ENCODE measurements at regions not wholly inside any gene's neighbourhood (a gene's known extent, or its start where the extent isn't known, plus 50 kb on each side); places are given as distances from the start of the nearest gene placed in this dataset.

DNA sequence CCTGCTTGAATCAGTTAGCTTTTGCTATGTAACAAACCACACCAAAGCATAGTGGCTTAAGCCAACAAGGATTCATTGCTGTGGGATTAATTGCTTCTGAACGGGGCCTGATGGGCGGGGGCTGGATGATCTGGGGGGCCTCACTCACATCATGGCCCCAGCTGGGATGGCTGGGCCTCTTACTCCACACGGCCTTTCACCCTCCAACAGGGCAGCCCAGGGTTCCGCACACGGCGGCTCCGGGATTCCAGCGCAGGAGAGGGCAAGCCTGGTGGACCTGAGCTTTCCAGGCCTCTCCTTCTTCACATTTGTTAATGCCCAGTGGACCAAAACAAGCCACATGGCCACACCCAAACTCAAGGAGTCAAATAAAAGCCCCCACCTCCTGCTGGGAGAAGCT is 86.3 kb upstream of the PHLPP1 start:
- no peak for DNase-seq (ENCODE audit: low read depth)
- H3K4me3 ChIP-seq (ENCODE audit: control insufficient read depth, low read depth, low read length): no peak overlapping the region
- TF ChIP-seq, protein P1, sequence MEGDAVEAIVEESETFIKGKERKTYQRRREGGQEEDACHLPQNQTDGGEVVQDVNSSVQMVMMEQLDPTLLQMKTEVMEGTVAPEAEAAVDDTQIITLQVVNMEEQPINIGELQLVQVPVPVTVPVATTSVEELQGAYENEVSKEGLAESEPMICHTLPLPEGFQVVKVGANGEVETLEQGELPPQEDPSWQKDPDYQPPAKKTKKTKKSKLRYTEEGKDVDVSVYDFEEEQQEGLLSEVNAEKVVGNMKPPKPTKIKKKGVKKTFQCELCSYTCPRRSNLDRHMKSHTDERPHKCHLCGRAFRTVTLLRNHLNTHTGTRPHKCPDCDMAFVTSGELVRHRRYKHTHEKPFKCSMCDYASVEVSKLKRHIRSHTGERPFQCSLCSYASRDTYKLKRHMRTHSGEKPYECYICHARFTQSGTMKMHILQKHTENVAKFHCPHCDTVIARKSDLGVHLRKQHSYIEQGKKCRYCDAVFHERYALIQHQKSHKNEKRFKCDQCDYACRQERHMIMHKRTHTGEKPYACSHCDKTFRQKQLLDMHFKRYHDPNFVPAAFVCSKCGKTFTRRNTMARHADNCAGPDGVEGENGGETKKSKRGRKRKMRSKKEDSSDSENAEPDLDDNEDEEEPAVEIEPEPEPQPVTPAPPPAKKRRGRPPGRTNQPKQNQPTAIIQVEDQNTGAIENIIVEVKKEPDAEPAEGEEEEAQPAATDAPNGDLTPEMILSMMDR (conservative IDR thresholded peaks at IDR 0.05; ENCODE audit: control insufficient read depth, insufficient read depth, low read depth, low read length): no peak

DNA sequence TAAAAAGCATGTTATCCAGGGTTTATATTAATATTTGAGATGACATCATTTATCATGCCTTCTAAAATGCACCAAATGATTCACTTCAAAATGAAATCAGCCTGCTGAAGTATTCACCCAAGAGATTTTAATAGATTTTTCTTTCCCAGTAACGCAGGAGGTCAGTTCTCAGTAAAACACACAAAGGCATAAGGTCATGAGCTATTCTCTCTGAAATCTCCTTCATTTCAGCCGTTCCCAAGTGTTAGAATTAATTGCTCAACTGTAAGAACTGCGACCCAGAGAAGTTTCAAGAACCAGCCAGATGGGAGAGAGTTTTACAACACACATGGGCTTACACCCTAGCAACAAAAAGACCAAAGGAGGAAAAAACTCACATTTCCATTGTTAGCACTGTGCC is 84.2 kb upstream of the PHLPP1 start:
- peak; percentile 29 for DNase-seq (ENCODE audit: low read depth)
- TF ChIP-seq, protein P1 (conservative IDR thresholded peaks at IDR 0.05; ENCODE audit: control insufficient read depth, insufficient read depth, low read depth, low read length): no peak
- no peak overlapping the region for H3K4me3 ChIP-seq (ENCODE audit: control insufficient read depth, low read depth, low read length)

DNA sequence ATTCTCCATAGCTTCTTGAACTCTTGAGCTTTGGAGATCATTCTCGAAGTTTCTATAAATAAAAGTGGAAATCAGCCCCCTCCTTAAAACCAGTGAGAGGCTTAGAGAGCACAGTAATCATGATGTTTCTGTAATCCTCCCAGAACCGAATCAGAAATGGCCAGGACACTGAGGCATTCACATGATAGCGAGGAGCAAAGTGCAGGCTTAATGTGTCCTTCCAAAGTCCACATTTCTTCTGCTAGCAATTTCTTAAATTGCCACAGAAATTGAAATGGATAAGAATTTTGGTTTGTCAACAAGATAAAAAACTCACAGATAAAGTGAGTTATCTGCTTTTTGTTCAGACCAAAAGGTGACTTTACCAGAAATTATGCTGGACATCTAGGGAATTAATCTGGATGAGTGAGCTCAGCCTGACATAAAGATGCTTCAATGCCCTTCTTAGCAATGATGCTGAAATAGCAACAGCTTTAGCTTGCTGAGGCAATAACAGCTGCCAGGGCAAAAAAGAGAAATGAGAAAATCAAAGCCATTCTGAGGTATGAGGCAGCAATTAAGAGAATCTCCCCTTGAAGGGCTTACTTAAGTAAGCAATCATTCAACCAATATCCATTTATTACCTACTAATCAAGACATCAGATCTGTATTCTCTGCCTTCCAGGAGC is 82.4 kb upstream of the PHLPP1 start:
- no peak for DNase-seq (ENCODE audit: low read depth)
- TF ChIP-seq, protein P1 (conservative IDR thresholded peaks at IDR 0.05; ENCODE audit: control insufficient read depth, insufficient read depth, low read depth, low read length): no peak
- no peak overlapping the region for H3K4me3 ChIP-seq (ENCODE audit: control insufficient read depth, low read depth, low read length)

DNA sequence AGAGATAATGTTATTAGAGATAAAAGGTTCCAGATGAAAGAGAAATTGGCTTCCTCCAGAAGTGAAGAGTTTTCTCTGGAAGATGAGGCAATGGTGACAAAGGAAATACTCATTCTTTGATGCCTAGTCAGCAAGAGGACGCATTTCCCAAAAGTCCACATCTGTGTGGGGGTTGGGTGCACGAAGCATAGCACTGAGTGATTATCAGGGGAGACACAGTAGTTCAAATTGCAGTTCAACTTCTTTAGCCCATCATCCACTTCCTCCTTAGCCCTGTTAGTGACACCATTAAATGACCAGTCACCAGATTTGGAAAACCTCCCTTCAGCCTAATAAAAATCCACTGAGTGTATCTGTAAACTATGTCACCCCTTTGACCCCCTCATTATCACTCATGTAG is 80.9 kb upstream of the PHLPP1 start:
- TF ChIP-seq, protein P1 (conservative IDR thresholded peaks at IDR 0.05; ENCODE audit: control insufficient read depth, insufficient read depth, low read depth, low read length): no peak
- DNase-seq (ENCODE audit: low read depth): peak; percentile 78
- H3K4me3 ChIP-seq (ENCODE audit: control insufficient read depth, low read depth, low read length): no peak overlapping the region

DNA sequence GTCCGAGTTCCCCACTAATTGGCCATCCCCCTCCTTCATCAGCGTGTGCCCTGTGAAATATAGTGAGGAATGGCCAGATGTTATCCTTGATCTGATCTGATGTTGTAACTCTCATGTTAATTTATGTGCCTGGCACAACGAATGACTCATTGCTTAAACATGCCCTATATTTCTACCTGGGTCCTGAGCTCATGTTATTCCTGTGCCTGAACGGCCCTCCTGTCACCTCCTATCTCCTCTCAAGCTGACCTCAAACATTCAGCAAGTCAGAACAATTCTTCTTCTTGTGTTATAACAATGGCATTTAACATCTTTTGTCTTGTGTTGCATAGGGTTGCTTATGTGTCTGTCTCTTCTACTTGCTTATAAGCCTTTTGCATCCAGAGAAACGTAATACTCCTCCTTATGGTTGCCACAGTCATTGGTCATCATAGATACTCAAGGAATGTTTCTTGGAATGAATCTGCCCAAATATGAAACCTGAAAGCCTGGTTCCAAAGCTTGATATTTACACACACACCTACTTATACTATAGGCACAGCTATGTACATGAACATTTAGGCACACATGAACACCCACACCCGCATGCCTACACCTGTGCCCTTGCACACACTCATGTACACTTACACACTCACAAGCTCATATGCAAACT is 80.2 kb upstream of the PHLPP1 start:
- TF ChIP-seq, protein P1 (conservative IDR thresholded peaks at IDR 0.05; ENCODE audit: control insufficient read depth, insufficient read depth, low read depth, low read length): no peak
- no peak for DNase-seq (ENCODE audit: low read depth)
- no peak overlapping the region for H3K4me3 ChIP-seq (ENCODE audit: control insufficient read depth, low read depth, low read length)

DNA sequence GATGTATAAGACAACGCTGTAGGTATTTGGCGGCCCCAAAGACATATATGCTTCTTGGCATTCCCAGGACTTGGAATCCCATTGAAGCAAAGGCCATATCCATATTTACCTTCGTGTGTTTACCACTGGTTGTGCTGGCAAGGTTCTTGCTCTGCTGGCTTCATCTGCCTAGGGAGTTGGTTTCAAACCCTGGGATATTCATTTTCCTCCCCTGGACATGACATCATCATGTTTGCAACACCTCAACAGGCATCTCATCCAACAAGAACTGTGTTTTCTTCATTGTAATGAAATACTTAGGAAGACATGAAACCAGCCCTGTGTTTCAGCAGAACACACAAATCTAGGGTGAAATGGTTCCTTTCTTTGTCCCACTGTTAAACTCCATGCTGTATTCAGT is 77.9 kb upstream of the PHLPP1 start:
- TF ChIP-seq, protein P1 (conservative IDR thresholded peaks at IDR 0.05; ENCODE audit: control insufficient read depth, insufficient read depth, low read depth, low read length): no peak
- H3K4me3 ChIP-seq (ENCODE audit: control insufficient read depth, low read depth, low read length): no peak overlapping the region

More for the DNA sequence above, 77.9 kb upstream of the PHLPP1 start:
- DNase-seq (ENCODE audit: low read depth): no peak

Measured in fibroblast of mammary gland (primary cell).